SK-N-SH treated with all-trans-retinoic acid at 6 μM for 48 hours (cell line): ENCODE measurements at regions not wholly inside any gene's neighbourhood (a gene's known extent, or its start where the extent isn't known, plus 50 kb on each side); places are given as distances from the start of the nearest gene placed in this dataset.
A peak's percentile ranks its signal among the peaks of the same experiment; 100 is the strongest.

Experiments
- ATAC-seq: fragments of 200-7000 bp; cut with Tn5 transposase; 3 replicates; pipeline ENCODE4 v1.9.1; 2020; ENCODE audit warnings: mild to moderate bottlenecking, moderate library complexity
- BACH2 ChIP-seq: fragments of 250-450 bp; sonication (Bioruptor Pico); IDR thresholded peaks from 2 replicates; pipeline ENCODE4 v1.9.0; 2021; ENCODE audit warnings: mild to moderate bottlenecking, borderline replicate concordance
- CREB5 ChIP-seq: fragments of 250-450 bp; sonication (Bioruptor Pico); IDR thresholded peaks from 2 replicates; pipeline ENCODE4 v1.5.1; 2020; ENCODE audit warnings: low read depth, mild to moderate bottlenecking, moderate library complexity
- CSDC2 ChIP-seq: fragments of 250-450 bp; sonication (Bioruptor Pico); IDR thresholded peaks from 2 replicates; pipeline ENCODE4 v1.5.0; 2020; ENCODE audit warnings: mild to moderate bottlenecking, moderate library complexity
- CSRNP3 ChIP-seq: fragments of 250-450 bp; sonication (Bioruptor Pico); IDR thresholded peaks from 2 replicates; pipeline ENCODE4 v1.5.1; 2021; ENCODE audit warnings: mild to moderate bottlenecking, moderate library complexity
- ESRRG ChIP-seq: fragments of 250-450 bp; sonication (Bioruptor Pico); IDR thresholded peaks from 2 replicates; pipeline ENCODE4 v1.6.1; 2021; ENCODE audit warnings: mild to moderate bottlenecking
- GLIS3 ChIP-seq: fragments of 250-450 bp; sonication (Bioruptor Pico); IDR thresholded peaks from 2 replicates; pipeline ENCODE4 v1.5.0; 2020; ENCODE audit warnings: mild to moderate bottlenecking, moderate library complexity
- OSR1 ChIP-seq: fragments of 250-450 bp; sonication (Bioruptor Pico); IDR thresholded peaks from 2 replicates; pipeline ENCODE4 v1.8.0; 2022; ENCODE audit warnings: moderate library complexity, mild to moderate bottlenecking, inconsistent platforms
- PATZ1 ChIP-seq: fragments of 250-450 bp; sonication (Bioruptor Pico); IDR thresholded peaks from 2 replicates; pipeline ENCODE4 v1.8.0; 2020; ENCODE audit warnings: mild to moderate bottlenecking, moderate library complexity, borderline replicate concordance
- POU6F1 ChIP-seq: fragments of 250-450 bp; sonication (Bioruptor Pico); IDR thresholded peaks from 2 replicates; pipeline ENCODE4 v1.8.0; 2021; ENCODE audit warnings: low read depth, mild to moderate bottlenecking, moderate library complexity, borderline replicate concordance
- PPARA ChIP-seq: fragments of 250-450 bp; sonication (Bioruptor Pico); IDR thresholded peaks from 2 replicates; pipeline ENCODE4 v1.5.0; 2020; ENCODE audit warnings: mild to moderate bottlenecking, borderline replicate concordance
- RARB ChIP-seq: fragments of 250-450 bp; sonication (Bioruptor Pico); IDR thresholded peaks from 2 replicates; pipeline ENCODE4 v1.8.0; 2021; ENCODE audit warnings: mild to moderate bottlenecking, moderate library complexity
- SNAI2 ChIP-seq: fragments of 250-450 bp; sonication (Bioruptor Pico); IDR thresholded peaks from 2 replicates; pipeline ENCODE4 v1.5.0; 2020; ENCODE audit warnings: mild to moderate bottlenecking, moderate library complexity
- TCF4 ChIP-seq: fragments of 250-450 bp; sonication (Bioruptor Pico); IDR thresholded peaks from 2 replicates; pipeline ENCODE4 v1.8.0; 2021; ENCODE audit warnings: mild to moderate bottlenecking, moderate library complexity, borderline replicate concordance
- TSHZ2 ChIP-seq: fragments of 250-450 bp; sonication (Bioruptor Pico); IDR thresholded peaks from 2 replicates; pipeline ENCODE4 v1.5.0; 2020; ENCODE audit warnings: mild to moderate bottlenecking, moderate library complexity
- ZC3H10 ChIP-seq: fragments of 250-450 bp; sonication (Bioruptor Pico); IDR thresholded peaks from 2 replicates; pipeline ENCODE4 v1.5.1; 2021; ENCODE audit warnings: mild to moderate bottlenecking, moderate library complexity
- ZFP3 ChIP-seq: fragments of 250-450 bp; sonication (Bioruptor Pico); IDR thresholded peaks from 2 replicates; pipeline ENCODE4 v1.5.0; 2020; ENCODE audit warnings: mild to moderate bottlenecking, moderate library complexity
- ZFP30 ChIP-seq: fragments of 450-650 bp; formaldehyde crosslinking; IDR thresholded peaks from 2 replicates; pipeline ENCODE4 v1.5.0; 2022; ENCODE audit warnings: mild to moderate bottlenecking, moderate library complexity
- ZNF70 ChIP-seq: fragments of 450-650 bp; formaldehyde crosslinking; IDR thresholded peaks from 2 replicates; pipeline ENCODE4 v1.5.0; 2020; ENCODE audit warnings: mild to moderate bottlenecking, moderate library complexity
- ZNF8 ChIP-seq: fragments of 450-650 bp; formaldehyde crosslinking; IDR thresholded peaks from 2 replicates; pipeline ENCODE4 v1.5.0; 2020; ENCODE audit warnings: mild to moderate bottlenecking, moderate library complexity

GRCh38 chr1:67601539-67601938, 83.5 kb upstream of the GADD45A start (continued):
- TF ChIP-seq ZFP3 (no peak), ZFP30 (no peak), POU6F1 (no peak), BACH2 (CRISPR knock-in tag) (no peak), PPARA (CRISPR knock-in tag) (no peak), RARB (CRISPR knock-in tag) (no peak)

GRCh38 chr1:67601955-67602354, 83.0 kb upstream of the GADD45A start:
- ATAC-seq, result no peak
- TF ChIP-seq CSRNP3 (no peak), ZNF8 (CRISPR knock-in tag) (no peak), RARB (CRISPR knock-in tag) (no peak), SNAI2 (no peak), GLIS3 (CRISPR knock-in tag) (no peak), PATZ1 (CRISPR knock-in tag) (no peak), ZNF70 (CRISPR knock-in tag) (no peak), OSR1 (no peak), POU6F1 (no peak), TSHZ2 (no peak)
- TF ChIP-seq, all 23 proteins: peak for 0

- no peak for TF ChIP-seq CSDC2 (CRISPR knock-in tag)
- no peak for TF ChIP-seq ZFP30
- no peak for TF ChIP-seq TCF4 (CRISPR knock-in tag)
- no peak for TF ChIP-seq CREB5 (CRISPR knock-in tag)
- TF ChIP-seq POU6F1, result no peak
- no peak for TF ChIP-seq CSRNP3
- TF ChIP-seq ZFP3, result no peak
- TF ChIP-seq GLIS3 (CRISPR knock-in tag), result no peak
- TF ChIP-seq ESRRG, result no peak
- TF ChIP-seq RARB (CRISPR knock-in tag), result no peak
- TF ChIP-seq ZNF8 (CRISPR knock-in tag), result no peak
- TF ChIP-seq PATZ1 (CRISPR knock-in tag), result no peak
- no peak for TF ChIP-seq ZNF70 (CRISPR knock-in tag)
- no peak for TF ChIP-seq ZC3H10 (CRISPR knock-in tag)
- no peak for TF ChIP-seq BACH2 (CRISPR knock-in tag)
Observed at GRCh38 chr1:67604778-67605177, 80.2 kb upstream of the GADD45A start.

More at GRCh38 chr1:67604778-67605177, 80.2 kb upstream of the GADD45A start:
- peak; percentile 53; the same call in 2 of the 3 replicates for ATAC-seq
